ENCODE measurements at regions not wholly inside any gene's neighbourhood (a gene's known extent, or its start where the extent isn't known, plus 50 kb on each side); places are given as distances from the start of the nearest gene placed in this dataset.

GRCh38 chr10:1869861-1870260 lies 132.5 kb upstream of the ADARB2 start:
- Histone ChIP-seq H3K27ac (no peak overlapping the region), H3K36me3 (replicated peaks) (no peaks in the 10 kb centered on the region), H3K4me3 (ENCODE audit: low read depth, low read length) (no peak overlapping the region), H3K27me3 (replicated peaks) (no peaks in the 10 kb centered on the region)
- in situ Hi-C loops (cut with HindIII; ENCODE audit: low pct_ligation_motif_present, low sequenced_read_pairs), result no loop called here
- TF ChIP-seq CTCF (IDR thresholded peaks at IDR 0.05; ENCODE audit: low read depth, low read length, missing control alignments), result no peak
- DNase-seq, result no peak

GRCh38 chr10:1860351-1860750 lies 123.0 kb upstream of the ADARB2 start:
- Histone ChIP-seq H3K36me3 (replicated peaks) (no peaks in the 10 kb centered on the region), H3K4me3 (ENCODE audit: low read depth, low read length) (no peak overlapping the region), H3K27ac (no peak overlapping the region), H3K27me3 (replicated peaks) (no peaks in the 10 kb centered on the region)
- in situ Hi-C loops (cut with HindIII; ENCODE audit: low pct_ligation_motif_present, low sequenced_read_pairs), result no loop called here
- no peak for DNase-seq
- TF ChIP-seq CTCF (IDR thresholded peaks at IDR 0.05; ENCODE audit: low read depth, low read length, missing control alignments), result no peak

- Histone ChIP-seq H3K4me3 (ENCODE audit: low read depth, low read length) (no peak overlapping the region), H3K27ac (no peak overlapping the region), H3K27me3 (replicated peaks) (no peaks in the 10 kb centered on the region), H3K36me3 (replicated peaks) (no peaks in the 10 kb centered on the region)
- TF ChIP-seq CTCF (IDR thresholded peaks at IDR 0.05; ENCODE audit: low read depth, low read length, missing control alignments), result no peak
- in situ Hi-C loops (cut with HindIII; ENCODE audit: low pct_ligation_motif_present, low sequenced_read_pairs), result no loop called here
- no peak for DNase-seq
Observed at GRCh38 chr10:1858547-1858946, 121.2 kb upstream of the ADARB2 start.

DNA sequence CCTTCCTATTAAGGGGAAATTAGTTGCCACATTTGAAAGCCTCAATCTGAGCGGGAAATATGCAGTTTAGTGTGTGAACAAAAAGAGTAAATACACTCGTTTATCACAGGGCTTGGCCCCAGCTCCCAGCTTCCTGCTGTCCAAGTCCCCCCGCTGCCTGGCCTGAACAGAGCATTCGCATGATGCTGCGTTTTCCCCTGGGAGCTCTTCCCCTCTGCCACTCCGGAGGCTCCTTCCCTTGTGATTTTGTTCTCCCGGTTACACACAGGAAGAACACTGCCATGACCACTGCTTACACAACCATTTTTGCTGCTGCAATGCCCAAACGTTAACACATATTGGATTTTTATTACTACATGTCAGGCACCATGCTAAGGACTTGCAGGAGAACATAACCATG lies 120.7 kb upstream of the ADARB2 start:
- no peaks in the 10 kb centered on the region for H3K27me3 ChIP-seq (replicated peaks)
- no peaks in the 10 kb centered on the region for H3K36me3 ChIP-seq (replicated peaks)
- no peak for DNase-seq
- no peak overlapping the region for H3K27ac ChIP-seq
- no peak for TF ChIP-seq CTCF (IDR thresholded peaks at IDR 0.05; ENCODE audit: low read depth, low read length, missing control alignments)
- in situ Hi-C loops (cut with HindIII; ENCODE audit: low pct_ligation_motif_present, low sequenced_read_pairs), result no loop called here
- no peak overlapping the region for H3K4me3 ChIP-seq (ENCODE audit: low read depth, low read length)

DNA sequence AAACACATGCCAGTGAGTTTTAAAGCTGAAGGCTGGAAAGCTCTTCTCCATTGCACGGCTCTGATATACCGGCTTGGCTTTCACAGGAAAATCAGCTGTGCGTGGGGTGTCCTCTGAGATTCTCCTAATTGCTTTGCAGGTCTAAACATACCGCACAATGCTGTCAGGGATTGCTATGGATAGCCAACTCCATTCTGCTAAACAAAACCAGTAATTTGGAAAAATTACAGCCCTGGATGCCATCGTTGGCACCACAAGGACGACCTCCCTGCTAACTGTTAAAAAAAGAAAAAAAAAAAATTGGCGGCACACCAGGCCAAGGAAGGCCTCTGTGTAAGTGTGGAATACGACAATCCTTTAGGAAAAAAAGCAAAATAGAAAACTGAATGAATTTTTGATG lies 118.6 kb upstream of the ADARB2 start:
- no peak for DNase-seq
- H3K36me3 ChIP-seq (replicated peaks), result no peaks in the 10 kb centered on the region
- in situ Hi-C loops (cut with HindIII; ENCODE audit: low pct_ligation_motif_present, low sequenced_read_pairs), result no loop called here
- H3K4me3 ChIP-seq (ENCODE audit: low read depth, low read length), result no peak overlapping the region
- H3K27ac ChIP-seq, result no peak overlapping the region
- H3K27me3 ChIP-seq (replicated peaks), result no peaks in the 10 kb centered on the region
- no peak for TF ChIP-seq CTCF (IDR thresholded peaks at IDR 0.05; ENCODE audit: low read depth, low read length, missing control alignments)

DNA sequence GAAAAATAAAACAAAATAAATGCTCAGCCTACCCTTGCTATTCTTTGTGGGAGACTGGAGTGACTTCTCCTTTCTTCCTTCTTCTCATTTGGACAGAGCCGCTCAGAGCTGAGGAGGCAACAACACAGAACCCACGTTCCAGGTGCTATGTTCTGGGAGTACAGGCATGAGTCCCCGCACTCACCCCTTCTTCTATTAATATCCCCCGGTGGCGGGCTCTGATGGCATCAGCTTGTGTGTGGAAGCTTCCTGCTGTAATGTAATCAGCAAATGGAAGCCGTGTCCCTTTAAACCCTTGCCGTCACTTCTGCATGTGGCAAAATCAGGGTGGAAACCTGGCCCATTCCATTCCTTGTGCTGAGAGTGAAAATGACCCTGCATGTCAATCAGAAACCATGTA lies 116.9 kb upstream of the ADARB2 start:
- in situ Hi-C loops (cut with HindIII; ENCODE audit: low pct_ligation_motif_present, low sequenced_read_pairs), result no loop called here
- H3K27me3 ChIP-seq (replicated peaks), result no peaks in the 10 kb centered on the region
- no peak for DNase-seq
- H3K27ac ChIP-seq, result no peak overlapping the region
- no peak for TF ChIP-seq CTCF (IDR thresholded peaks at IDR 0.05; ENCODE audit: low read depth, low read length, missing control alignments)
- no peaks in the 10 kb centered on the region for H3K36me3 ChIP-seq (replicated peaks)
- no peak overlapping the region for H3K4me3 ChIP-seq (ENCODE audit: low read depth, low read length)

All from brain microvascular endothelial cell (primary cell).